CD14-positive monocyte (primary cell): ENCODE measurements at regions not wholly inside any gene's neighbourhood (a gene's known extent, or its start where the extent isn't known, plus 50 kb on each side); places are given as distances from the start of the nearest gene placed in this dataset.

Experiments
- DNase-seq, 3 donors: peaks; one replicate each; pipeline ENCODE4 v3.0.0-alpha.2; 2011 to 2022
- H2AFZ ChIP-seq: 2 replicates; pipeline ENCODE4 v1.6.0; 2012; ENCODE audit warnings: mild to moderate bottlenecking, low read depth, low read length, inconsistent platforms; ENCODE audit not compliant: insufficient read depth, poor library complexity, severe bottlenecking
- H3K27ac ChIP-seq, 2 donors: 1 replicate in 1 of 2; 2 replicates in 1 of 2; pipeline ENCODE4 v1.5.1; 2012 to 2013; ENCODE audit warnings: low read length in 2 of 2, control low read depth in 1 of 2, inconsistent platforms in 1 of 2, low read depth in 1 of 2, mild to moderate bottlenecking in 1 of 2
- H3K27me3 ChIP-seq, 2 donors: one replicate each; pipeline versions ENCODE4 v1.6.0 to v1.6.1; 2011 to 2013; ENCODE audit warnings: low read length in 2 of 2; ENCODE audit not compliant: control insufficient read depth in 2 of 2, insufficient read depth in 2 of 2
- H3K36me3 ChIP-seq, 2 donors: replicated peaks in 1 of 2; 1 replicate in 1 of 2; 2 replicates in 1 of 2; pipeline versions ENCODE4 v1.5.1 to v1.6.1; 2012 to 2013; ENCODE audit warnings: low read length in 2 of 2, control low read depth in 1 of 2, inconsistent platforms in 1 of 2, mild to moderate bottlenecking in 1 of 2; ENCODE audit not compliant: insufficient read depth in 2 of 2, control insufficient read depth in 1 of 2
- H3K4me1 ChIP-seq, 2 donors: 1 replicate in 1 of 2; 2 replicates in 1 of 2; pipeline versions ENCODE4 v1.5.1 to v1.6.1; 2012 to 2013; ENCODE audit warnings: low read length in 2 of 2, control low read depth in 1 of 2, inconsistent platforms in 1 of 2, mild to moderate bottlenecking in 1 of 2, moderate library complexity in 1 of 2; ENCODE audit not compliant: insufficient read depth in 2 of 2, control insufficient read depth in 1 of 2
- H3K4me2 ChIP-seq: replicated peaks from 2 replicates; pipeline ENCODE3; 2012; ENCODE audit warnings: low read length, moderate library complexity, mild to moderate bottlenecking; ENCODE audit not compliant: poor library complexity, severe bottlenecking; ENCODE audit errors: extremely low read depth
- H3K4me3 ChIP-seq, 3 experiments: fragments of 200-600 bp in 1 of 3; sonication (generic) in 1 of 3; replicated peaks in 1 of 3; 1 replicate in 2 of 3; 2 replicates in 1 of 3; pipeline ENCODE4 v1.5.1; 2011 to 2013; ENCODE audit warnings: low read length in 3 of 3, mild to moderate bottlenecking in 3 of 3, control low read depth in 2 of 3, low read depth in 2 of 3, inconsistent platforms in 1 of 3, moderate library complexity in 1 of 3
- H3K79me2 ChIP-seq: 2 replicates; pipeline ENCODE4 v1.6.0; 2012; ENCODE audit warnings: mild to moderate bottlenecking, control low read depth, inconsistent platforms, low read length, moderate library complexity; ENCODE audit not compliant: insufficient read depth
- H3K9ac ChIP-seq: 2 replicates; pipeline ENCODE4 v1.6.0; 2017; ENCODE audit warnings: low read length, mild to moderate bottlenecking; ENCODE audit not compliant: insufficient read depth, poor library complexity, severe bottlenecking
- H3K9me3 ChIP-seq, 2 donors: replicated peaks in 1 of 2; 1 replicate in 1 of 2; 2 replicates in 1 of 2; pipeline versions ENCODE4 v1.5.1 to v1.6.1; 2012 to 2013; ENCODE audit warnings: low read length in 2 of 2, control low read depth in 1 of 2; ENCODE audit not compliant: control insufficient read depth in 1 of 2, insufficient read depth in 1 of 2
- H4K20me1 ChIP-seq: 2 replicates; pipeline ENCODE4 v1.6.0; 2012; ENCODE audit warnings: mild to moderate bottlenecking, low read length, control low read depth, moderate library complexity; ENCODE audit not compliant: insufficient read depth
- H3K27ac Mint-ChIP-seq, 7 donors: one replicate each; pipeline ENCODE4 v1.8.0; 2020; ENCODE audit warnings: mild to moderate bottlenecking in 7 of 7, mixed read lengths in 7 of 7, moderate library complexity in 6 of 7, inconsistent platforms in 2 of 7
- H3K27me3 Mint-ChIP-seq, 3 donors: one replicate each; pipeline ENCODE4 v1.8.0; 2021 to 2022; ENCODE audit warnings: low read depth in 3 of 3, mild to moderate bottlenecking in 3 of 3, mixed read lengths in 3 of 3, moderate library complexity in 3 of 3, inconsistent platforms in 1 of 3
- H3K36me3 Mint-ChIP-seq, 2 donors: one replicate each; pipeline ENCODE4 v1.8.0; 2020; ENCODE audit warnings: mixed read lengths in 2 of 2, inconsistent platforms in 1 of 2, mild to moderate bottlenecking in 1 of 2
- H3K4me1 Mint-ChIP-seq: one replicate; pipeline ENCODE4 v1.8.0; 2020; ENCODE audit warnings: mild to moderate bottlenecking, mixed read lengths
- H3K4me3 Mint-ChIP-seq, 2 donors: one replicate each; pipeline ENCODE4 v1.8.0; 2020; ENCODE audit warnings: mild to moderate bottlenecking in 2 of 2, mixed read lengths in 2 of 2, moderate library complexity in 1 of 2
- H3K9me3 Mint-ChIP-seq, 7 donors: one replicate each; pipeline ENCODE4 v1.8.0; 2020 to 2022; ENCODE audit warnings: mixed read lengths in 7 of 7, mild to moderate bottlenecking in 6 of 7, moderate library complexity in 6 of 7, inconsistent platforms in 2 of 7
- CTCF ChIP-seq: fragments of 200-600 bp; IDR thresholded peaks from one replicate; pipeline ENCODE4 v1.8.0; 2022; ENCODE audit warnings: antibody characterized with exemption, mild to moderate bottlenecking
- WGBS: methylation state at CpG from one replicate; pipeline ENCODE4 v1.1.5; 2013; ENCODE audit warnings: missing lambda C conversion rate; ENCODE audit not compliant: insufficient coverage; 5-methylcytosine and 5-hydroxymethylcytosine counted together
- intact Hi-C, 2 donors: fragments of 100-400 bp; cut with micrococcal nuclease; formaldehyde crosslinking; loops; one replicate each; pipeline versions ENCODE4 v1.15.0 to v1.15.1; 2023

GRCh38 chr6:134374491-134375219, 56.7 kb upstream of the SGK1 start:
- peak overlapping the region; percentile 15 for H3K9ac ChIP-seq
- no peaks in the 10 kb centered on the region for H3K79me2 ChIP-seq
- Mint-ChIP-seq H3K27me3 (peaks cover 0 to 8% (median 2%) of the 10 kb centered on the region in 3 donors), H3K9me3 (peaks cover 0 to 4% (median 2%) of the 10 kb centered on the region in 7 donors), H3K27ac (peak overlapping the region; percentile 97 to 99 (median 98)), H3K4me1 (peaks cover 61% of the 10 kb centered on the region), H3K4me3 (no peak overlapping the region), H3K36me3 (peaks cover 10 to 15% of the 10 kb centered on the region in 2 donors)
- peaks cover 55 to 57% of the 10 kb centered on the region in 2 donors for H3K4me1 ChIP-seq
- H2AFZ ChIP-seq, result peak overlapping the region; percentile 14
- peak overlapping the region; percentile 0 for H3K4me2 ChIP-seq
- TF ChIP-seq CTCF, result no peak
- intact Hi-C loops, result loop anchor here in 1 of 2 donors (5.0 to 10.0 kb wide), 5 partner anchors 37 to 202 kb away; no protein-coding TSS in a partner anchor
- H4K20me1 ChIP-seq, result no peaks in the 10 kb centered on the region
- no peaks in the 10 kb centered on the region for H3K36me3 ChIP-seq
- DNase-seq, result peak in 1 of 3 donors; percentile 38
- H3K4me3 ChIP-seq, result peak overlapping the region in 1 of 3 experiments; percentile 6
- H3K9me3 ChIP-seq, result no peaks in the 10 kb centered on the region
- no peaks in the 10 kb centered on the region for H3K27me3 ChIP-seq
- WGBS, result 95% methylated on average over 3 of the region's 4 CpGs
- H3K27ac ChIP-seq, result peak overlapping the region; percentile 97 to 98

DNA sequence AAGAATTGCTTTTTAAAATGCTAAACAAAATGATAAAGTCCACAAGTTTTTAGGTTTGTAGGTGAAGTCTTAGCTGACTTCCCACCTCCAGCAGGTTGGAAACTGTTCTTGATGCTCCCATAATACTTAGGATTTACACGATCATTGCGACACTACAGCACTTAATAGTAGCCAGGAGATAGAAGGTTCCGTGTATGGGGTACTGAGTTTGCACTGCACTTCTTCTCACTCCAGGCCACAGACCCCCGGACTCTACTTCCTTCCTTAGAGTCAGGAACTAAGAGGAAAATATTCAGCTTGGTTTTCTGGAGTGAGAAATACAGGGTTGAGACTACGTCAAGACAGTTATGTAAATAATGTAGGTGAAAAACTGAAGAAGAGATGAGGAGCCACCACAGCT, 56.1 kb upstream of the SGK1 start:
- H3K4me1 Mint-ChIP-seq, result peaks cover 62% of the 10 kb centered on the region

More for the DNA sequence above, 56.1 kb upstream of the SGK1 start:
- H3K4me1 ChIP-seq, result peaks cover 54 to 55% of the 10 kb centered on the region in 2 donors
- no peaks in the 10 kb centered on the region for H3K9me3 ChIP-seq
- Mint-ChIP-seq H3K27ac (peak overlapping the region; percentile 97 to 99 (median 98)), H3K27me3 (peaks cover 0 to 8% (median 2%) of the 10 kb centered on the region in 3 donors), H3K9me3 (peaks cover 0 to 4% (median 2%) of the 10 kb centered on the region in 7 donors), H3K4me3 (no peak overlapping the region), H3K36me3 (peaks cover 10 to 15% of the 10 kb centered on the region in 2 donors)
- no peak overlapping the region for H3K4me2 ChIP-seq
- no peak overlapping the region for H2AFZ ChIP-seq
- no peaks in the 10 kb centered on the region for H4K20me1 ChIP-seq
- intact Hi-C loops, result loop anchor here in 1 of 2 donors (5.0 to 10.0 kb wide), 5 partner anchors 37 to 202 kb away; no protein-coding TSS in a partner anchor
- H3K4me3 ChIP-seq, result peak overlapping the region in 1 of 3 experiments; percentile 0
- H3K27ac ChIP-seq, result peak overlapping the region; percentile 97 to 98
- WGBS, result no CpG with 5 or more reads among the region's 5 CpGs
- no peaks in the 10 kb centered on the region for H3K36me3 ChIP-seq
- DNase-seq, result peak in 2 of 3 donors; percentile 32 to 55
- no peaks in the 10 kb centered on the region for H3K27me3 ChIP-seq
- no peaks in the 10 kb centered on the region for H3K79me2 ChIP-seq
- TF ChIP-seq CTCF, result no peak
- peak overlapping the region; percentile 15 for H3K9ac ChIP-seq
